Panc1 (cell line): ENCODE measurements at regions not wholly inside any gene's neighbourhood (a gene's known extent, or its start where the extent isn't known, plus 50 kb on each side); places are given as distances from the start of the nearest gene placed in this dataset.

Experiments used
- ATAC-seq: fragments of 200-7000 bp; cut with Tn5 transposase; 2 replicates; pipeline ENCODE4 v1.9.1; 2020; ENCODE audit warnings: mild to moderate bottlenecking, moderate library complexity
- BruUV-seq: library from RNA; stranded (reverse); fragments of 400-500 nt; replicated peaks from 2 replicates; lab custom pipeline; 2021; lab: Mats Ljungman, UMichigan
- CTCF ChIA-PET: fragments of 300-600 bp; sonication (Branson Sonifier 250); formaldehyde crosslinking; loops from one replicate; lab custom pipeline; 2022; ENCODE audit warnings: antibody characterized with exemption; lab: Charles Lee
- POLR2A ChIA-PET: fragments of 300-600 bp; sonication (Branson Sonifier 250); formaldehyde crosslinking; loops from one replicate; lab custom pipeline; 2022; ENCODE audit warnings: antibody characterized with exemption; lab: Charles Lee
- DNase-seq: peaks from one replicate; pipeline ENCODE4 v3.0.0-alpha.2; 2010; ENCODE audit warnings: low read depth, low spot score
- H3K27ac ChIP-seq: 2 replicates; pipeline ENCODE4 v1.5.1; 2011; ENCODE audit warnings: mild to moderate bottlenecking, low read length, inconsistent platforms
- H3K27me3 ChIP-seq: fragments of 200-500 bp; sonication (Bioruptor generic); 2 replicates; pipeline ENCODE4 v1.6.0; 2014; ENCODE audit warnings: low read length, inconsistent platforms; ENCODE audit not compliant: control insufficient read depth, insufficient read depth
- H3K36me3 ChIP-seq: fragments of 200-500 bp; sonication (Bioruptor generic); 2 replicates; pipeline ENCODE4 v1.5.1; 2014; ENCODE audit warnings: inconsistent platforms, mild to moderate bottlenecking, low read length, moderate library complexity; ENCODE audit not compliant: control insufficient read depth, insufficient read depth
- H3K4me1 ChIP-seq: 2 replicates; pipeline ENCODE4 v1.5.1; 2011; ENCODE audit warnings: inconsistent platforms, mild to moderate bottlenecking, low read length, moderate library complexity; ENCODE audit not compliant: control insufficient read depth, insufficient read depth
- H3K4me3 ChIP-seq, 2 experiments: 2 replicates each; pipeline ENCODE4 v1.5.1; 2011 to 2012; ENCODE audit warnings: low read depth in 2 of 2, low read length in 2 of 2, mild to moderate bottlenecking in 2 of 2, inconsistent platforms in 1 of 2, moderate library complexity in 1 of 2
- H3K9me3 ChIP-seq: fragments of 200-500 bp; sonication (Bioruptor generic); 2 replicates; pipeline ENCODE4 v1.5.1; 2014; ENCODE audit warnings: low read depth, mild to moderate bottlenecking, inconsistent platforms, low read length, moderate library complexity; ENCODE audit not compliant: control insufficient read depth, insufficient read depth
- CTCF ChIP-seq: fragments of 450-650 bp; IDR thresholded peaks from 2 replicates; pipeline ENCODE4 v1.5.1; 2017; ENCODE audit warnings: mild to moderate bottlenecking
- POLR2AphosphoS5 ChIP-seq: IDR thresholded peaks from 2 replicates; pipeline ENCODE4 v1.6.1; 2012; ENCODE audit warnings: mild to moderate bottlenecking, low read depth, low read length, moderate library complexity
- SIN3A ChIP-seq: IDR thresholded peaks from 2 replicates; pipeline ENCODE4 v1.6.1; 2012; ENCODE audit warnings: low read depth, mild to moderate bottlenecking, low read length, moderate library complexity, borderline replicate concordance; ENCODE audit not compliant: insufficient read depth
- TCF7L2 ChIP-seq: IDR thresholded peaks from 2 replicates; pipeline ENCODE4 v1.6.1; 2011; ENCODE audit warnings: mild to moderate bottlenecking, low read depth, low read length, inconsistent platforms
- in situ Hi-C: cut with HindIII; loops from 2 replicates; pipeline ENCODE4 v1.10.0; 2016; ENCODE audit warnings: low sequenced_read_pairs, low pct_unique_long_range_greater_than_20kb
- intact Hi-C: fragments of 100-400 bp; cut with micrococcal nuclease; formaldehyde crosslinking; loops from one replicate; pipeline ENCODE4 v1.10.0; 2022; ENCODE audit not compliant: unreplicated experiment

GRCh38 chr5:153425914-153426313, 64.6 kb upstream of the GRIA1 start:
- Histone ChIP-seq H3K4me1 (no peaks in the 10 kb centered on the region), H3K4me3 (no peak overlapping the region), H3K36me3 (no peaks in the 10 kb centered on the region), H3K27me3 (no peaks in the 10 kb centered on the region), H3K9me3 (no peaks in the 10 kb centered on the region), H3K27ac (no peak overlapping the region)
- no peak for ATAC-seq
- BruUV-seq, result no TSS peak
- ChIA-PET POLR2A (no interaction called here), CTCF (no interaction called here)
- TF ChIP-seq POLR2AphosphoS5, result no peak
- peak; percentile 23 for TF ChIP-seq CTCF
- intact Hi-C loops (no loop called here), in situ Hi-C loops (no loop called here)
- DNase-seq, result no peak

GRCh38 chr5:153429761-153430380, 60.6 kb upstream of the GRIA1 start:
- in situ Hi-C loops (no loop called here), intact Hi-C loops (no loop called here)
- H3K36me3 ChIP-seq, result no peaks in the 10 kb centered on the region
- ChIA-PET CTCF (no interaction called here), POLR2A (no interaction called here)
- TF ChIP-seq TCF7L2 (no peak), POLR2AphosphoS5 (no peak)
- ATAC-seq (no peak), DNase-seq (no peak)
- no peak overlapping the region for H3K27ac ChIP-seq
- no peak overlapping the region for H3K4me3 ChIP-seq
- no peaks in the 10 kb centered on the region for H3K9me3 ChIP-seq
- no TSS peak for BruUV-seq
- H3K27me3 ChIP-seq, result no peaks in the 10 kb centered on the region
- H3K4me1 ChIP-seq, result no peaks in the 10 kb centered on the region

- H3K4me3 ChIP-seq, result no peak overlapping the region
- ATAC-seq (no peak), DNase-seq (no peak)
- H3K4me1 ChIP-seq, result no peaks in the 10 kb centered on the region
- no peaks in the 10 kb centered on the region for H3K36me3 ChIP-seq
- intact Hi-C loops (no loop called here), in situ Hi-C loops (no loop called here)
- no TSS peak for BruUV-seq
- no peaks in the 10 kb centered on the region for H3K9me3 ChIP-seq
- no peak overlapping the region for H3K27ac ChIP-seq
- H3K27me3 ChIP-seq, result no peaks in the 10 kb centered on the region
- ChIA-PET CTCF (no interaction called here), POLR2A (no interaction called here)
- TF ChIP-seq POLR2AphosphoS5 (no peak), SIN3A (no peak), CTCF (no peak), TCF7L2 (no peak)
These were observed 57.9 kb upstream of the GRIA1 start for GRCh38 chr5:153432583-153432982.

- H3K9me3 ChIP-seq, result no peaks in the 10 kb centered on the region
- no peaks in the 10 kb centered on the region for H3K27me3 ChIP-seq
- POLR2A ChIA-PET, result no interaction called here
- intact Hi-C loops, result no loop called here
- no peaks in the 10 kb centered on the region for H3K4me1 ChIP-seq
- no peak overlapping the region for H3K4me3 ChIP-seq
- no peak overlapping the region for H3K27ac ChIP-seq
- in situ Hi-C loops, result no loop called here
- no TSS peak for BruUV-seq
- TF ChIP-seq TCF7L2, result no peak
- no peaks in the 10 kb centered on the region for H3K36me3 ChIP-seq
- DNase-seq (no peak), ATAC-seq (no peak)
- CTCF ChIA-PET, result no interaction called here
These were observed 53.2 kb upstream of the GRIA1 start for GRCh38 chr5:153437251-153437650.
